HG03354 (cell line): ENCODE measurements at regions not wholly inside any gene's neighbourhood (a gene's known extent, or its start where the extent isn't known, plus 50 kb on each side); places are given as distances from the start of the nearest gene placed in this dataset.
A peak's percentile ranks its signal among the peaks of the same experiment; 100 is the strongest.
"Not testable (repeated sequence)": the region's sequence is repeated elsewhere in the genome, so short reads cannot be mapped to it uniquely, and the experiment has no call there.

Source experiments
- ATAC-seq: cut with Tn5 transposase; IDR thresholded peaks from one replicate; pipeline ENCODE4 v1.9.1; 2021; ENCODE audit warnings: mild to moderate bottlenecking; ENCODE audit not compliant: unreplicated experiment, poor library complexity, severe bottlenecking

GRCh38 chr4:73348185-73348584 lies 55.9 kb upstream of the ALB start:
- ATAC-seq: no peak

GRCh38 chr4:73347497-73347896 lies 56.6 kb upstream of the ALB start:
- ATAC-seq: no peak

GRCh38 chr4:73345399-73345975 lies 58.6 kb upstream of the ALB start:
- ATAC-seq: no peak

- ATAC-seq: no peak
Measured at GRCh38 chr4:73344106-73344505, 60.0 kb upstream of the ALB start.

GRCh38 chr4:73343432-73343831 lies 60.7 kb upstream of the ALB start:
- ATAC-seq: no peak

- ATAC-seq: peak; percentile 80
Measured at GRCh38 chr4:73341454-73341853, 62.6 kb upstream of the ALB start.

- ATAC-seq: no peak
Measured at GRCh38 chr4:73340917-73341316, 63.2 kb upstream of the ALB start.

- ATAC-seq: no peak
Measured at GRCh38 chr4:73335679-73336078, 68.4 kb upstream of the ALB start.

- not testable (repeated sequence) for ATAC-seq
Measured at GRCh38 chr4:73332012-73332411, 72.1 kb upstream of the ALB start.

GRCh38 chr4:73329300-73329699 lies 70.7 kb upstream of the ANKRD17 start:
- no peak for ATAC-seq

GRCh38 chr4:73325776-73326175 lies 67.2 kb upstream of the ANKRD17 start:
- ATAC-seq: not testable (repeated sequence)

- no peak for ATAC-seq
Measured at GRCh38 chr4:73317092-73317491, 58.5 kb upstream of the ANKRD17 start.

GRCh38 chr4:73315091-73315490 lies 56.5 kb upstream of the ANKRD17 start:
- no peak for ATAC-seq

- ATAC-seq: no peak
Measured at GRCh38 chr4:73312967-73313366, 54.4 kb upstream of the ANKRD17 start.

GRCh38 chr4:73311428-73311827 lies 52.8 kb upstream of the ANKRD17 start:
- no peak for ATAC-seq

- ATAC-seq: no peak
Measured at GRCh38 chr4:73309211-73309610, 50.6 kb upstream of the ANKRD17 start.
